Astrocyte (in vitro differentiated cells and primary cell): ENCODE measurements at regions not wholly inside any gene's neighbourhood (a gene's known extent, or its start where the extent isn't known, plus 50 kb on each side); places are given as distances from the start of the nearest gene placed in this dataset.

Experiments
- DNase-seq: peaks from one replicate; pipeline ENCODE4 v3.0.0-alpha.2; 2010; ENCODE audit warnings: low read depth
- FAIRE-seq: peaks from 2 replicates; lab custom pipeline; 2011; peaks lifted over from hg19 to GRCh38; lab: Jason Lieb, UNC
- H2AFZ ChIP-seq: 2 replicates; pipeline ENCODE4 v1.6.0; 2012; ENCODE audit warnings: low read depth, low read length, inconsistent platforms
- H3K27ac ChIP-seq: 2 replicates; pipeline ENCODE4 v1.5.1; 2011; ENCODE audit warnings: low read depth, low read length, inconsistent platforms
- H3K27me3 ChIP-seq: 2 replicates; pipeline ENCODE4 v1.6.0; 2011; ENCODE audit warnings: low read length, inconsistent platforms; ENCODE audit not compliant: insufficient read depth
- H3K36me3 ChIP-seq: 2 replicates; pipeline ENCODE4 v1.5.1; 2011; ENCODE audit warnings: low read length, inconsistent platforms; ENCODE audit not compliant: insufficient read depth
- H3K4me1 ChIP-seq: 2 replicates; pipeline ENCODE4 v1.5.1; 2011; ENCODE audit warnings: low read length, inconsistent platforms; ENCODE audit not compliant: insufficient read depth
- H3K4me2 ChIP-seq: 2 replicates; pipeline ENCODE4 v1.6.0; 2012; ENCODE audit warnings: low read length, inconsistent platforms
- H3K4me3 ChIP-seq: 2 replicates; pipeline ENCODE4 v1.5.1; 2011; ENCODE audit warnings: low read depth, mild to moderate bottlenecking, low read length, inconsistent platforms; ENCODE audit not compliant: insufficient read depth
- H3K79me2 ChIP-seq: 2 replicates; pipeline ENCODE4 v1.6.0; 2012; ENCODE audit warnings: mild to moderate bottlenecking, low read length, inconsistent platforms; ENCODE audit not compliant: insufficient read depth
- H3K9ac ChIP-seq: 2 replicates; pipeline ENCODE4 v1.6.0; 2012; ENCODE audit warnings: mild to moderate bottlenecking, low read length, inconsistent platforms
- H3K9me3 ChIP-seq: 2 replicates; pipeline ENCODE4 v1.5.1; 2012; ENCODE audit warnings: low read depth, mild to moderate bottlenecking, low read length, inconsistent platforms; ENCODE audit not compliant: insufficient read depth
- H4K20me1 ChIP-seq: 2 replicates; pipeline ENCODE4 v1.6.0; 2012; ENCODE audit warnings: low read length, inconsistent platforms; ENCODE audit not compliant: insufficient read depth
- H3K27ac Mint-ChIP-seq: one replicate; pipeline ENCODE4 v1.8.0; 2021; ENCODE audit warnings: mild to moderate bottlenecking, mixed read lengths; ENCODE audit not compliant: unreplicated experiment
- H3K27me3 Mint-ChIP-seq: one replicate; pipeline ENCODE4 v1.8.0; 2021; ENCODE audit warnings: low read depth, mixed read lengths; ENCODE audit not compliant: unreplicated experiment
- H3K36me3 Mint-ChIP-seq: one replicate; pipeline ENCODE4 v1.8.0; 2021; ENCODE audit warnings: low read depth, mixed read lengths; ENCODE audit not compliant: unreplicated experiment
- H3K4me1 Mint-ChIP-seq: one replicate; pipeline ENCODE4 v1.8.0; 2021; ENCODE audit warnings: low read depth, mixed read lengths; ENCODE audit not compliant: unreplicated experiment
- H3K4me3 Mint-ChIP-seq: one replicate; pipeline ENCODE4 v1.8.0; 2021; ENCODE audit warnings: mild to moderate bottlenecking, moderate library complexity, mixed read lengths; ENCODE audit not compliant: unreplicated experiment
- H3K9me3 Mint-ChIP-seq: one replicate; pipeline ENCODE4 v1.8.0; 2021; ENCODE audit warnings: mild to moderate bottlenecking, mixed read lengths; ENCODE audit not compliant: unreplicated experiment
- EZH2 ChIP-seq: IDR thresholded peaks from 2 replicates; pipeline ENCODE4 v1.6.1; 2012; ENCODE audit warnings: mild to moderate bottlenecking, low read length, inconsistent platforms; ENCODE audit not compliant: insufficient read depth
- TF ChIP-seq, protein P1 (sequence below): IDR thresholded peaks from 2 replicates; pipeline ENCODE4 v1.5.1; 2011; ENCODE audit warnings: low read depth, mild to moderate bottlenecking, inconsistent platforms, low read length, moderate library complexity; ENCODE audit not compliant: insufficient read depth

DNA sequence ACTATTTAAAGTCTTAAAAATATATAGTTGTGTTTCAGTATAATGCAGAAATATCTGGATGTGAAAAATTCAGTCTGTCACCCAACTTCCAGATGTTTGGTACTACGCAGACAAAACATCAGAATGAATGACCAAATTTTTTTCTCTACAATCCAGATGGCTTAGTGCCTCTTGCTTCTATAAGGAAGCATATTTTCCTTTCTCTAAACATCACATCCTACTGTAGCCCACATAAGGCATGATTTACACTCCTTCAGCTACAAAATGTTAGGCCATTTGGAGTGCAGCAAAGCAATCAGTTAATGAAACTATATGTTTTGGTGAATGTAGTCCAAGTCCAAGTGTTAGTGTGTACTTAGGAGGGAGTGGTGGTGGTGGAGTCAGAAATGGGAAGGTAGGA is 162.9 kb upstream of the SIX2 start:
- peaks cover 41% of the 10 kb centered on the region for H3K27me3 ChIP-seq
- no peak overlapping the region for H3K4me2 ChIP-seq
- peaks cover 31% of the 10 kb centered on the region for H3K27me3 Mint-ChIP-seq

DNA sequence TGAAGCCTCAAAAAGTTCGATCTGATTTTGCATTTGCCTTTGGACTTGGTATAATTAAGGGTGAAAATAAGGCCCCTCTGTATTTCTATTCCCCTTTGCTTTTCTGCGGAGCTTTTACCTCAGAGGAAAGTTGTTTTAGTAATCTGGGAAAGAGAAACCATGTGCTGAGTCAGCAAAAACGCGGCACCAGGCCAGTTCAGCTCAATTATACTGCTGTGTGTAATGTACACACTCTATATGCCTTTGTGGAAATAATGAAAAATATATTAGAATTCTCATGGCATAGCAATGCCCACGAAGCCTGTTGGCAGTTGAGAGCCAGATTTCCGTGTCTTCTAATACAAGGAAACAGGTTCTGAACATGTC is 161.9 kb upstream of the SIX2 start:
- Mint-ChIP-seq H3K4me1 (peaks cover 15% of the 10 kb centered on the region), H3K36me3 (no peaks in the 10 kb centered on the region), H3K4me3 (no peak overlapping the region), H3K27me3 (peaks cover 33% of the 10 kb centered on the region), H3K27ac (no peak overlapping the region), H3K9me3 (peaks cover 3% of the 10 kb centered on the region)
- no peak overlapping the region for H3K27ac ChIP-seq
- no peaks in the 10 kb centered on the region for H4K20me1 ChIP-seq
- no peak overlapping the region for H2AFZ ChIP-seq
- peaks cover 51% of the 10 kb centered on the region for H3K27me3 ChIP-seq
- no peak for TF ChIP-seq EZH2
- TF ChIP-seq, protein P1, sequence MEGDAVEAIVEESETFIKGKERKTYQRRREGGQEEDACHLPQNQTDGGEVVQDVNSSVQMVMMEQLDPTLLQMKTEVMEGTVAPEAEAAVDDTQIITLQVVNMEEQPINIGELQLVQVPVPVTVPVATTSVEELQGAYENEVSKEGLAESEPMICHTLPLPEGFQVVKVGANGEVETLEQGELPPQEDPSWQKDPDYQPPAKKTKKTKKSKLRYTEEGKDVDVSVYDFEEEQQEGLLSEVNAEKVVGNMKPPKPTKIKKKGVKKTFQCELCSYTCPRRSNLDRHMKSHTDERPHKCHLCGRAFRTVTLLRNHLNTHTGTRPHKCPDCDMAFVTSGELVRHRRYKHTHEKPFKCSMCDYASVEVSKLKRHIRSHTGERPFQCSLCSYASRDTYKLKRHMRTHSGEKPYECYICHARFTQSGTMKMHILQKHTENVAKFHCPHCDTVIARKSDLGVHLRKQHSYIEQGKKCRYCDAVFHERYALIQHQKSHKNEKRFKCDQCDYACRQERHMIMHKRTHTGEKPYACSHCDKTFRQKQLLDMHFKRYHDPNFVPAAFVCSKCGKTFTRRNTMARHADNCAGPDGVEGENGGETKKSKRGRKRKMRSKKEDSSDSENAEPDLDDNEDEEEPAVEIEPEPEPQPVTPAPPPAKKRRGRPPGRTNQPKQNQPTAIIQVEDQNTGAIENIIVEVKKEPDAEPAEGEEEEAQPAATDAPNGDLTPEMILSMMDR = no peak
- no peak overlapping the region for H3K9ac ChIP-seq
- H3K4me3 ChIP-seq = no peak overlapping the region
- peaks cover 15% of the 10 kb centered on the region for H3K4me1 ChIP-seq
- FAIRE-seq = no peak
- H3K9me3 ChIP-seq = no peaks in the 10 kb centered on the region
- DNase-seq = no peak
- H3K79me2 ChIP-seq = no peaks in the 10 kb centered on the region
- H3K4me2 ChIP-seq = peak overlapping the region; percentile 81
- H3K36me3 ChIP-seq = no peaks in the 10 kb centered on the region

More for the DNA sequence above, 162.9 kb upstream of the SIX2 start:
- no peak overlapping the region for H3K9ac ChIP-seq
- H4K20me1 ChIP-seq = no peaks in the 10 kb centered on the region
- H3K36me3 ChIP-seq = no peaks in the 10 kb centered on the region
- H2AFZ ChIP-seq = no peak overlapping the region
- TF ChIP-seq, protein P1 = no peak
- TF ChIP-seq EZH2 = no peak
- H3K27ac ChIP-seq = no peak overlapping the region
- H3K9me3 ChIP-seq = no peaks in the 10 kb centered on the region
- H3K79me2 ChIP-seq = no peaks in the 10 kb centered on the region
- no peak overlapping the region for H3K4me3 Mint-ChIP-seq
- FAIRE-seq (no peak), DNase-seq (no peak)
- H3K4me1 Mint-ChIP-seq = peaks cover 15% of the 10 kb centered on the region
- H3K4me1 ChIP-seq = peaks cover 15% of the 10 kb centered on the region
- no peaks in the 10 kb centered on the region for H3K36me3 Mint-ChIP-seq
- peaks cover 3% of the 10 kb centered on the region for H3K9me3 Mint-ChIP-seq
- H3K4me3 ChIP-seq = no peak overlapping the region
- H3K27ac Mint-ChIP-seq = no peak overlapping the region

DNA sequence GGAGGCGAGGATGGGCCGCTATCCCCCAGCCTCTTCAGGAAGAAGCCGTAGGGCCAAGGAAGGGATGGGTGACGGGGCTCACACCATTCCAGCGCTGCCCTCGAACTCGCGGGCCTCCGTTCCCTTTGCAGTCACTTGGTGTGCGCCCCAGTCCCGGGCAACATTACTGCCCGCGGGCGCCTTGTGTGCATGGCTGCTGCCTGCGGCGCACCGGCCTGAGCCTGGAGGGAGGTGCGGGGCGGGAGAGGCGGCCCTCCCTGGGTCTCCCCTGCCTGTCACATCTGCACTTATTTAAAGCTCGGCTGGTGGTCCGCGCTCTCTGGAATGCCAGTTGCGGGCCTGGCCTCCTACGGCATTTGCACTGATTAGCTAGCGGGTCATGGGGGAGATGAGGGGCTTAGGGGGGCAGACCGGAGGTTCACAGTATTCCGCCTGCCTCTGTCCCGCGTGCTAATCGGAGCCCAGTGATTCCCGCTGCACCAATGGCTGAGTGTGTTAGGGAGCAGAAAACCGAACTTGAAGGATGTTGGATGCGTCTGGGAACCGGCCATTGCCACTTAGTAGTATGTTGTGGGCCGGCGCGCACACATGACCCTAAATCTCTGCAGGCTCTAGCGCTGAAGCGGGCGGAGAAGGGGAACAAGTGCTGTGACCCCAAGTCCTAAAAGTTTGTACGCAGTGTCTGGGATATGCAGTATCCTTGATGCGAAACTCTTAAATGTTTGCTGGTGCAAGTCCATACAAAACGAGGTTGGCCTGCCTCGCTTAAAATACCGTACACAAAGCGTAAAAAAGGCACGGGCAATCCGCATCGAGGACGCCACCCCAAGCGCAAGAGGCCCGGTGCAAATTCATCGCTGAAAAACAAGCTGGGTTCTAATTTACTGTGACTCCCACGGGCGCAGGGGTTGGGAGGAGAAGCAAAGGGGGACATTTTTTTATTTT is 161.2 kb upstream of the SIX2 start:
- Mint-ChIP-seq H3K4me3 (peak overlapping the region; percentile 64), H3K9me3 (peaks cover 3% of the 10 kb centered on the region), H3K27me3 (peaks cover 33% of the 10 kb centered on the region), H3K4me1 (peaks cover 15% of the 10 kb centered on the region), H3K36me3 (no peaks in the 10 kb centered on the region), H3K27ac (peak overlapping the region; percentile 47)
- Histone ChIP-seq H3K27ac (no peak overlapping the region), H3K36me3 (no peaks in the 10 kb centered on the region), H3K4me2 (peak overlapping the region; percentile 81), H3K9me3 (no peaks in the 10 kb centered on the region), H3K9ac (no peak overlapping the region), H3K79me2 (no peaks in the 10 kb centered on the region), H4K20me1 (no peaks in the 10 kb centered on the region), H3K27me3 (peaks cover 57% of the 10 kb centered on the region), H3K4me1 (peaks cover 15% of the 10 kb centered on the region), H2AFZ (peak overlapping the region; percentile 77), H3K4me3 (peak overlapping the region; percentile 47)
- FAIRE-seq (no peak), DNase-seq (no peak)
- TF ChIP-seq, protein P1 = no peak
- peak; percentile 94 for TF ChIP-seq EZH2
